ENCODE measurements at regions not wholly inside any gene's neighbourhood (a gene's known extent, or its start where the extent isn't known, plus 50 kb on each side); places are given as distances from the start of the nearest gene placed in this dataset.

DNA sequence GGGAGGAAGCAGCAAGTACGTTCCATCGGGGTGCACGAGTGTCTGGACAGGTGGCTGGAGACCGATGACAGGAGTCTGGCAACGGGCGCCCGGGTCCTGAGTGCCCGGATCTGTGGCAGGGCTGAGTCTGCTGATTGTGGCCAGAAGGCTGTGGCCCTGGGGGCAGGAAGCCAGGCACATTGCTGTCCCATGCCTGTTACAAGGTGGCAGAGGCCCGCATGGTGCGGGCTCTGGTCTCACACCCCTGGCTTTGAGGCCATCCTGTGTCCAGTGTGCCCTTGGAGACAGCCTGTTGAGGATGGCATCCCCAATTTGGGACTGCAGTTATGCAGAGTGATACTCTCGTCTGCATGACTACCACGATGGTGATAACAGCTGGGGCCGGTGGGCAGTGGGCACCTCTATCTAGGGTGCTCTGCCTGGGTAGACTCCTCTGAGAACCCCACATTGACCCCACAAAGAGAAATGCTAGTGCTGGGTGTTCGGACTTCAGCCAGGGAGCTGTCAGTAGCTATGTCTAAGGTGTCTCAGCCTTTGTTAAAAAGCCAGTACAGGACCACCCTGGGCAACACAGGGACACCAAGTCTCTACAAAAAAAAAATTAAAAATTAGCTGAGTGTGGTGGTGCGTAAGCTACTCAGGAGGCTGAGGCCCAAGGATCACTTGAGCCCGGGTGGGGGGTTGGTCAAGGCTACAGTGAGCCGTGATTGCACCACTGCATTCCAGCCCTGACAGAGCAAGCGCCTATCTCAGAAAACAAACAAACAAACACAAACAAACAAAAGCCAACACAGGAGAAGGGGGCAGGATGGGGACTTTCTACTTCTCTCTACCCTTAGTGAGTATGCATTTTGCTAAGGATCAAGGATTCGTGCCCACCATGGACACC lies 88.3 kb downstream of the RHOB start:
- TF ChIP-seq, protein P1, sequence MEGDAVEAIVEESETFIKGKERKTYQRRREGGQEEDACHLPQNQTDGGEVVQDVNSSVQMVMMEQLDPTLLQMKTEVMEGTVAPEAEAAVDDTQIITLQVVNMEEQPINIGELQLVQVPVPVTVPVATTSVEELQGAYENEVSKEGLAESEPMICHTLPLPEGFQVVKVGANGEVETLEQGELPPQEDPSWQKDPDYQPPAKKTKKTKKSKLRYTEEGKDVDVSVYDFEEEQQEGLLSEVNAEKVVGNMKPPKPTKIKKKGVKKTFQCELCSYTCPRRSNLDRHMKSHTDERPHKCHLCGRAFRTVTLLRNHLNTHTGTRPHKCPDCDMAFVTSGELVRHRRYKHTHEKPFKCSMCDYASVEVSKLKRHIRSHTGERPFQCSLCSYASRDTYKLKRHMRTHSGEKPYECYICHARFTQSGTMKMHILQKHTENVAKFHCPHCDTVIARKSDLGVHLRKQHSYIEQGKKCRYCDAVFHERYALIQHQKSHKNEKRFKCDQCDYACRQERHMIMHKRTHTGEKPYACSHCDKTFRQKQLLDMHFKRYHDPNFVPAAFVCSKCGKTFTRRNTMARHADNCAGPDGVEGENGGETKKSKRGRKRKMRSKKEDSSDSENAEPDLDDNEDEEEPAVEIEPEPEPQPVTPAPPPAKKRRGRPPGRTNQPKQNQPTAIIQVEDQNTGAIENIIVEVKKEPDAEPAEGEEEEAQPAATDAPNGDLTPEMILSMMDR (IDR thresholded peaks at IDR 0.05) = no peak
- DNase-seq (ENCODE audit: low spot score) (no peak), ATAC-seq (ENCODE audit: low FRiP score) (no peak)

DNA sequence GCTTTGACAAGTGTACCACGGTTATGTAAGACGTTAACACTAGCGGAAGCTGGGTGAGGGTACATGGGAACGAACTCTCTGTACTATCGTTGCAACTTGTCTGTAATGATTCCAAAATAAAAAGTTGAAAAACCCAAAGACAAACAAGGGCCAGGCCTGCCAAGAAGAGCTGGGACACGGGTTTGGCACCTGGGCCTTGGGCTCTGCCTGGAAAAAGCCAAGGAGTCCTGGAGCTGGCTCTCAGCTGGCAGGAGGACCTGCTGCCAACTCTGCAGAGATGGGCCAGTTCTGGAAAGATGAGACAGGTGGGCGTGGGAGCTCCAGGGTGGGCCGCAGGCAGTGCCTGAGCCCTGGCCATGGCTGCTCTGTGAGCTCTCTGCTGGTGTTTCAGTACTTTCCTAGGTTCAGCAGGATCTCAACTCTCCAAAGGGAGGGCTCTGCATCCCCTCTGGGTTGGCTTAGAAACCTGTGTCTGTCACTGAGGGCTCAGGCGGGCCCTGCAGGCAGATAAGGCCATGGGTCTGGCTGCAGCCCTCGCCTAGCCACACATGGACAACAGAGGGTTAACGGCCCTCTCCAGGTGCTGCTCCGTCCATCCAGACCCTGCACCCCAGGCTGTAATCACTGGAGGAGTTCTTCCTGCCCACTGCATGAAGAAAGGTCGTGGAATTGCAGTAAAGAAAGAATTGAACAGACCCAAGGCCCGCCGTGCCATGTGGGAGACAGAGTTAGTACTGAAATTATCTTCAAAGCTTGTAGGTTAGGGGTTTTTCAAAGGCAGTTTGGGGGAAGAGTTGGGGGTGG lies 89.9 kb downstream of the RHOB start:
- ATAC-seq (ENCODE audit: low FRiP score) (no peak), DNase-seq (ENCODE audit: low spot score) (no peak)
- TF ChIP-seq, protein P1 (IDR thresholded peaks at IDR 0.05) = no peak

DNA sequence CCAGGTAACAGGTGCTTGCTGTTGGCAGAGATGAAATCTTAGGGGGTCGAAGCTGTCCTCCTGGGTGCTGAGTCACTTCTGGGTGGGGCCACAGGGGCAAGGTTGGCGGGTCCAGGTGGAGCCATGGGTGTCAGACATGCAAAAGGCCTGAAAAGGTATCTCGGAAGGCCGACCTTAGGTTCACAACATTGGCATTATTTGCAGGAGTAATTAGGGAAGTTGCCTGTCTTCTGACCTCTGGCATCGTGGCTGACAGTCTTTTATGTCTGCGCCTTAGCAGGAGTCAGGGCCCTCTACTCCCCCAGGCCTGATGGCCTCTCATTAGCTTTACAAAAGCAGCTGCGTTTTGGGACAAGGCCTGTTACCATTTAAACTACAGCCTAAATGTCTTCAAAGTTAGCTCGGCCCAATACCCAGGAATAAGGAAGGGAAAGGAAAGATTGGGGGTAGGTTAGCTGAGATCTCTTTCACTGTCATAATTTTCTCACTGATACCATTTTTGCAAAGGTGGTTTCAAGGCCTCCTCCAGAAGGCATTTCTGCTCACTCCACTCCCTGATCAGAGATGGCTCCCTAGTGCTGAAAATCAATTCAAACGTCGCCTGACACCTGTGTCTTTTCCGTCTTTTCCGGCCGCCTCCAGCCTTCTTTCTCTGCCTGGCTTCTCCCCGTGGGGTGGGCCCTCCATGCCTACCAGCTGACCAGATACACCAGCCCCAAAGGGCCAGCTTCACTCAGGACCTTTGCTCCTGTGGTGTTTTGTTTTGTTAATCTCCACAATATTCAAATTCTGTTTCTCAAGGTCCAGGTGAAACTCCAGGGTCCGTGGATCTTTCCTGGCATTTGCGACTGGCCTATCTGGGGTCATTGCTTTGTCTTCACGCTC lies 90.8 kb downstream of the RHOB start:
- DNase-seq (ENCODE audit: low spot score) = no peak
- TF ChIP-seq, protein P1 (IDR thresholded peaks at IDR 0.05) = no peak
- no peak for ATAC-seq (ENCODE audit: low FRiP score)

DNA sequence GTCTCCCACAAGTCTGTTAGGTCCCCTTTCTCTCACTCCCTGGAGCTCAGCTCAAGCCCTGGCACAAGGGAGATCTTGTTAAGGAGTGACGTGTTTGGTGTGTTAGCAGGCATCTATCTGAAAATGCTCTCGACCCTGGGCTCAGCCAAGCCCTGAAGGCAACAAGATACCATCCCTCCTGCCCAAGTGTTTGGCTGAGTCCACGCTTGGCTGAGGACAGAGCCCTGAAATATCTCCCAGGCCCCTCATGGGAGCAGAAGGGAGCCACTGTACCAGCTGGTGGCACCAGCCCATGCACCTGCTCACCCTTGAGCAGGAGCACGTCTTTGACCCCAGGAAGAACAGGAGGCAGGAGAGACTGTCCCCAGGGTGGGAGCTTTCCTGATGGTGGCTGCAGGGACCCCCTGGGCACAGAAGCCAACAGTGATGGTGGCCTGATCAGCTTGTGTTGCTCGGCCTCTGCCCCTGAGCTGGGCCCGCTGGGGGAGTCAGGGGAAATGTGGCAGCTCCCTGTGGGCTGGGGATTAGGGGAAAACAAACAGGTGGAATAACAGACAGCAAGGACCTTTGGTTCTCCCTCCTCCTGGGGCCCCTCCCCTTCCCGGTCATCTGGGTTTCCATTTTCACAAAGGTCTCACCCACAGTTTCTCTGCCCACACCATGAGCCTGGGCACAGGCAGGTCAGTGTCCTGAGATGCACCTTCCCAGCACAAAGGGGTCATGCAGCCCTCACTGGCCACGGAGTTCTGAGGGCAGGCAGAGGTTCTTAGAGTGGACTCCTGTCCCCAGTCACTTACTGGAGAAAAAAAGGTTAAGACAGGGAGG lies 91.6 kb downstream of the RHOB start:
- DNase-seq (ENCODE audit: low spot score) (no peak), ATAC-seq (ENCODE audit: low FRiP score) (no peak)
- TF ChIP-seq, protein P1 (IDR thresholded peaks at IDR 0.05) = no peak

DNA sequence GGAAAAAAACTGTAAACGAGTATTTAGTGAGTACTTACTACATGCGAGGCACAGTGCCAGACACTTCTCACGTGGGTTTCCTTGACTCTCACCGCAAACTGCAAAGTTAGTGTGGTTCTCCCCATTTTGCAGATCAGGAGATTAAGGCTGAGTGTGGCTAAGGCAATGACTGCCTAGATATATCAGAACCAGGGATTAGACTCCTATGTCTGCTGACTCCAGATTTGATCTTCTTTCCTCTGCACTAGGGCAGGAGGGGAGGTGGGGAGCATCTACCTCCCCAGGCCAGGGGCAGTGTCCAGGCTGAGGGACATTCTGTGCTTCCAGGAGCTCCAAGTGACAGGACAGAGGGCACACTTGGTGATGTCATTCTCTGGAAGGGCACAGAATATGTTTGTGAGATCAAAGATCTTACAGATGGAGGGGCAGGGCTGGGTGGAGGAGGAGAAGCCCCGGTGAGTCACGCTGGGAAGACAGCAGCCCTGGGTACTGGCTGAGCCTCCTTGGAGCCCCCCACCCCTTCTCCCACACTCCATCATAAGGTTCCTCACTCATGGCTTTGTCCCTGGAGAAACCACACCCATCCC lies 92.4 kb downstream of the RHOB start:
- peak; percentile 23 for ATAC-seq (ENCODE audit: low FRiP score)
- DNase-seq (ENCODE audit: low spot score) = no peak
- TF ChIP-seq, protein P1 (IDR thresholded peaks at IDR 0.05) = no peak

Data from omental fat pad (tissue), 3 donors.